BJ (cell line): ENCODE measurements at regions not wholly inside any gene's neighbourhood (a gene's known extent, or its start where the extent isn't known, plus 50 kb on each side); places are given as distances from the start of the nearest gene placed in this dataset.

Experiments used
- CTCF ChIA-PET: fragments of 350-600 bp; formaldehyde crosslinking; extraction: SDS; loops from one replicate; lab custom pipeline; 2021; ENCODE audit warnings: antibody characterized with exemption, inconsistent platforms; lab: Yijun Ruan, JAX
- POLR2A ChIA-PET: fragments of 300-600 bp; sonication (Branson Sonifier 250); formaldehyde crosslinking; extraction: SDS; loops from one replicate; lab custom pipeline; 2021; ENCODE audit warnings: antibody characterized with exemption; lab: Charles Lee
- DNase-seq: peaks from one replicate; pipeline ENCODE4 v3.0.0-alpha.2; 2011; ENCODE audit warnings: low read depth
- H3K27me3 ChIP-seq: 2 replicates; pipeline ENCODE4 v1.6.0; 2011; ENCODE audit warnings: low read length; ENCODE audit not compliant: control insufficient read depth, insufficient read depth
- H3K36me3 ChIP-seq: 2 replicates; pipeline ENCODE4 v1.5.1; 2011; ENCODE audit warnings: low read length; ENCODE audit not compliant: control insufficient read depth, insufficient read depth
- H3K4me3 ChIP-seq: 2 replicates; pipeline ENCODE4 v1.5.1; 2011; ENCODE audit warnings: low read depth, mild to moderate bottlenecking, control low read depth, low read length
- CTCF ChIP-seq: IDR thresholded peaks from 2 replicates; pipeline ENCODE4 v1.5.1; 2011; ENCODE audit warnings: low read depth, mild to moderate bottlenecking, control low read depth, inconsistent platforms, low read length, moderate library complexity; ENCODE audit not compliant: insufficient read depth

- no peaks in the 10 kb centered on the region for H3K27me3 ChIP-seq
- H3K4me3 ChIP-seq = no peak overlapping the region
- no peaks in the 10 kb centered on the region for H3K36me3 ChIP-seq
- no peak for DNase-seq
- CTCF ChIA-PET = no interaction called here
- POLR2A ChIA-PET = no interaction called here
- no peak for TF ChIP-seq CTCF
Observed at GRCh38 chr12:81963026-81963425, 203.9 kb upstream of the PPFIA2 start.

GRCh38 chr12:81962126-81962856, 203.1 kb upstream of the PPFIA2 start:
- POLR2A ChIA-PET = no interaction called here
- CTCF ChIA-PET = no interaction called here

GRCh38 chr12:81958406-81958805, 199.3 kb upstream of the PPFIA2 start:
- TF ChIP-seq CTCF = no peak
- Histone ChIP-seq H3K36me3 (no peaks in the 10 kb centered on the region), H3K27me3 (no peaks in the 10 kb centered on the region), H3K4me3 (no peak overlapping the region)
- DNase-seq = no peak
- POLR2A ChIA-PET = no interaction called here
- CTCF ChIA-PET = no interaction called here

More at GRCh38 chr12:81962126-81962856, 203.1 kb upstream of the PPFIA2 start:
- H3K27me3 ChIP-seq = no peaks in the 10 kb centered on the region
- no peaks in the 10 kb centered on the region for H3K36me3 ChIP-seq
- DNase-seq = no peak
- no peak overlapping the region for H3K4me3 ChIP-seq
- TF ChIP-seq CTCF = no peak

- H3K27me3 ChIP-seq = no peaks in the 10 kb centered on the region
- H3K36me3 ChIP-seq = no peaks in the 10 kb centered on the region
- no peak for TF ChIP-seq CTCF
- POLR2A ChIA-PET = no interaction called here
- no peak overlapping the region for H3K4me3 ChIP-seq
- DNase-seq = no peak
- CTCF ChIA-PET = no interaction called here
Observed at GRCh38 chr12:81957631-81958030, 198.5 kb upstream of the PPFIA2 start.

- no peak for DNase-seq
- H3K27me3 ChIP-seq = no peaks in the 10 kb centered on the region
- H3K4me3 ChIP-seq = no peak overlapping the region
- no peak for TF ChIP-seq CTCF
- no peaks in the 10 kb centered on the region for H3K36me3 ChIP-seq
- ChIA-PET POLR2A (no interaction called here), CTCF (no interaction called here)
Observed at GRCh38 chr12:81956468-81956860, 197.3 kb upstream of the PPFIA2 start.
